Cardiac septum (tissue), 1 donor: ENCODE measurements at regions not wholly inside any gene's neighbourhood (a gene's known extent, or its start where the extent isn't known, plus 50 kb on each side); places are given as distances from the start of the nearest gene placed in this dataset.

Source experiments
- DNase-seq: peaks from one replicate; pipeline ENCODE4 v3.0.0-alpha.2; 2020; ENCODE audit warnings: low spot score
- intact Hi-C: fragments of 100-400 bp; cut with DNase I; formaldehyde crosslinking; loops from one replicate; pipeline ENCODE4 v1.14.0; 2022
- donor health status: DM: no; HTN: no; CAD: no.

DNA sequence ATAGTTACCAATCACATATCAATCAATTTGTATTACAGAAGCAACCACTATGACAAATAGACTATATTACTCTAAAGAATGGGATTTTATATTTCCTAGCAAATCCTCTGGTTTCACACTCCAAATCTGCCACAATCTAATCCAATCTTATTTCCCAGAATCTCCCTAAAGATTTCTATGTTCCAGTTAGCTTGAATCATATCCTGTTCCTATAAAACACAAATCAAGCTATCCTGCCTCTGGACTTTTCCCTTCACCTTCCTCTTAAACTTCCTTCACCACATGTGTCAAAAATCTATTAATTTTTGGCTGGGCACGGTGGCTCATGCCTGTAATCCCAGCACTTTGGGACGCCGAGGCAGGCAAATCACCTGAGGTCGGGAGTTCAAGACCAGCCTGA is 50.0 kb downstream of the PIK3C2A start:
- DNase-seq = no peak
- intact Hi-C loops = loop anchor here (2.0 kb wide), 1 partner anchor 51 kb away; no protein-coding TSS in a partner anchor

DNA sequence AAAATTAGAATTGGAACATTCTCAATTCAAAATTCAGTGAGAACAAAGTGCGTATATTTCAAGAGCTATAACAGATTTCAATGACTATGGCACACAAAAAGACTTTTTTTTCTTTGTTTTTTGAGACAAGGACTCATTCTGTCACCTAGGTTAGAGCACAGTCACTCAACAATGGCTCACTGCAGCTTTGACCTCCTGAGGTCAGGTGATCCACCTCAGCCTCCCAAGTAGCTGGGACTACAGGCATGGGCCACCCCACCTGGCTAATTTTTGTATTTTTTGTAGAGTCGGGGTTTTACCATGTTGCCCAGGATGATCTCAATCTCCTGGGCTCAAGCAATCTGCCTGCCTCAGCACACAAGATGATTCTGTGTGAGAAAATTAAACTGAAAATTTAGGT is 51.5 kb downstream of the PIK3C2A start:
- no peak for DNase-seq
- intact Hi-C loops = no loop called here

DNA sequence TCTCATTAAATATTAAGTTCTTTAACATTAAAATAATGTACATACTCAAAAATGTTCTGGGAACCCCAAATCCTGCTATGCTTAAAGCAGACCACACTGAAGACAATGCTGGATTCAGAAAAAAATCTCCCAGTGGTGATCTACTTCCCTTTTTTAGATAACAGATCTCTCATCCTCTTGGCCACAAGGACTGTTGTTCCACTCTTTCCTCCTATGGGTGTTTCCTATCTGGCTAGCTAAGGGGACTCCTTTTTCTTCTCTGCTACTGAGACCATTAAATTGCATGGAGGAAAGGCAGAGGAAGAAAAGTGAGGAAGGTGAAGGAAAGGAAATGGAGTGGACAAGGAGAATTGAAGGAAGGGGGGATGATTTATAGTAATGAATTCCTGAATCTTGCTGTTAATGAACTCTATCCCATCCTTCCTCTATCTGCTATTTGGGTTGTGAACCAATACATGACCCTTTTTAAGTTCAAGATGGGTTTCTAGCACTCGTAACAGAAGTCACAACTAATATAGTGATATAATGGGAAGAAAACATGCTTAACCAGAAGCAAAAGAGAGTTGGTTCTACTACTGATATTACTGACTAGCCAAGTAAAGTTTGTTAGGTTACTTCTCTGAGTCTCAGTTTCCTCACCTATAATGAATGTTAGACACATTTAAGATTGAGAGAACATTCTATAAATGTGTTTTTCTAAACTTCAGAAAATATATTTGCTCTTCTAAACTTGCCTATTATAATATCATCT is 53.2 kb downstream of the PIK3C2A start:
- no peak for DNase-seq
- intact Hi-C loops = no loop called here

DNA sequence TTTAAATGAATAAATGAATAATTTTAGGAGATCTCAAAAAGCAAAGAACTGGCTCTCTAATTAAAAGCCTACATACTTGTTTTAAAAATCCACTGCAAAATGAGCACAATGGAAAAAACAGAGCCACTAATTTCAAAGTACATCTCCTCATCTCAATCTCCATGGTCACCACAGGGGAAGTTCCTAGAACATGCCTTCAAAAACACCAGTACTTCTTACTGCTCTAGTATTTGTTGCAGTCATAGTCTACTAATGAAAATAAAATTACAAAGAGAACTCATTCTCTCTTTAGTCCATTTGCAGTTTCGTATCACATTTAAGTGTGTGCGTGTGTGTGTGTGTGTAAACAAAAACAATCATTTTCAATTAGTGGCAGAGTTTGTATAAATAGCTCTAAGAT is 54.0 kb downstream of the PIK3C2A start:
- intact Hi-C loops = no loop called here
- DNase-seq = no peak

DNA sequence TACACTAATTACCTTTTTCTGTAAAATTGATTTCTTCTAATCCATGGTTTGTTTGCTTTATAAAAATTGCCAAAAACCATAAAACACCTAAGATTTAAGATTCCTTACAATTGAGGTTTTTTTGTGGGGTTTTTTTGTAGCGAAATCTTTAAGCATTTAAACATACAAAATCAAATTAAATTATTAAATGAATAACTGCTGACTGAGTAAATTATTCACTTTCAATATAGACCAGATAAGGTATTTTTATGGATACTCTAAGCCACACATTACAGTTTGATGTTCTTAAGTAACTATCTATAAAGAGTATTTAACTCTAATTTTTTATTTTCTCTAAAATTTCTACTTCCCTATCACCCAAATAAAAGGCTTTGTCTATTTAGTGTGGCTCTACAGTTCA is 55.5 kb downstream of the PIK3C2A start:
- intact Hi-C loops = no loop called here
- DNase-seq = no peak

DNA sequence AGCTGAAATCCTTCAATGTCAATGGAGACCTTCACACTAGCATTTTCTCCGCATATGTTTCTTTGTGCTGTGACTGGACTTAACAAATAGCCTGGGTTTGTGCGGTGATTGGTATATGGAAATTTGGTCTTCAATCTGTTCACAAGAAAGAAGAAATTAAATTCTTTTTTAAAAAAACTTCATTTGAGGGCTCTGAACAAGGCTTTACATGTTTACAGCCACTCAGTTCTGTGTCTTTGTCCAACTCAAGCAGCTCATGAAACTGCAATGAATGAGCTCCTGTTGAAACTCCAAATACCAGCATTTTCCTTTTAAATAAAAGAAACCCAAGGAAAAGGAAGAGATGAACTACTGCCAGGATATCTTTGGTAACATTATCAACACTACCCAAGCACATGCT is 57.3 kb downstream of the PIK3C2A start:
- DNase-seq = no peak
- intact Hi-C loops = no loop called here

DNA sequence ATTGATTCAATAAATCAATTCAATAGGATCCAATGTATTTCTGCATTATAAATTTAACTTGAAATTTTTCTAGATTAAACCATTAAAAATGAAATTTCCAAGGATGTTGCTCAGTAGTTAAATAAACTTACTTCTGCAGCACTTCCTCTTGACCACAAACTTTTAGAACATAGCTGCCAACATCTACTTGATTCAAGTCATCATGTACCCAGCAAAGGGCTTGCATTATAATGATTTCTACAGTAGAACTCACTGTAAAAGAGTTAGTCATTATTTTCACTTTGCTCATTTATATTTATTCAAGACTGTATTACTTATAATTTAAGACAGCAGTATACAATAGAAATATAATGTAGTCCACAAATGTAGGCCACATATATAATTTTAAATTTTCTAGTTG is 59.2 kb downstream of the PIK3C2A start:
- DNase-seq = no peak
- intact Hi-C loops = no loop called here

DNA sequence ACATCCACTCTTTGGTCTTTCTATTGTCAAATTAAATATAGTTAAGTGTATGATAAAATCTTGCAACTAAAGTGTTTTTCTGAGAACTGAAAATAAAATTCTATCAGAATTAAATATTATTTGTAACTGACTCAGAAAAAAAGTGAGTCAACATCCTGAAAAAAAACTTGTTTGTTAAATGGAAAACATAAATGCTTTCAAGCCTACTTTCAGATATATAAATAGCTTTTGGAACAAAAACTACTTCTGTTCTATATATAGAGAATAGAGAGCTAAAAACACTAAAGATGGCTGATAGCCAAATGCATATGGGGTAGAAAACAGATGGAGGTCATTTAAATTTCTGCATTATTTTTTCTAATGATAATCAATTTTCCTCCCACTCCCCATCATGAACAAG is 61.8 kb downstream of the PIK3C2A start:
- no peak for DNase-seq
- intact Hi-C loops = no loop called here

DNA sequence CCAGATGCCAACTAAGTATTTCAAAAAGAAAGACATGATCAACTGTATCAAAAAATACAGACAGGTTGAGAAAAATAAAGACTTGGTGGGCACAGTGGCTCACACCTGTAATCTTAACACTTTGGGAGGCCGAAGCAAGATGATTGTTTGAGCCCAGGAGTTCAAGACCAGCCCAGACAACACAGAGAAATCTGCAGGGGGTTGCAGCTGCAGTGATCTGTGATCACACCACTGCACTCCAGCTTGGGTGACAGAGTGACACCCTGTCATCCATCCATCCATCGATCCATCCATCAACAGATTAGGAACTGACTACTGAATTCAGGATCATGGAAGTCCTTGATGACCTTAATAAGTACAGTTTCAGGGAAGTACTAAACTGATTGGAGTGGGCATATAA is 65.0 kb upstream of the RPS13 start:
- DNase-seq = no peak
- intact Hi-C loops = no loop called here

DNA sequence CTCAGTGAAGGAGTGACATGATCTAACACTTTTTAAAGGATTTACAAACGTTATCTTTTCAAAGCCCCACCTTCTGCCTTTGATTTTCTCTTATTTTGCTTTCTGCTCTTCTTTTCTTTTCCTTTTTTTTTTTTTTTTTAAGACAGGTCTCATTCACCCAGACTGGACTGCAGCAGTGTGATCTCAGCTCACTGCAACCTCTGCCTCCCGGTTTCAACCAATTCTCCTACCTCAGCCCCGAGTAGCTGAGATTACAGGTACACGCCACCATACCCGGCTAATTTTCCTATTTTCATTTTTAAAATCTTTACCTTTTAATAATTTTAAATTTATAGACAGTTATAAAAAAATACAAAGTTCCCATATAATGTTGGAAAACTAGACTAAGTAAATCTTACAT is 63.7 kb upstream of the RPS13 start:
- intact Hi-C loops = no loop called here

DNA sequence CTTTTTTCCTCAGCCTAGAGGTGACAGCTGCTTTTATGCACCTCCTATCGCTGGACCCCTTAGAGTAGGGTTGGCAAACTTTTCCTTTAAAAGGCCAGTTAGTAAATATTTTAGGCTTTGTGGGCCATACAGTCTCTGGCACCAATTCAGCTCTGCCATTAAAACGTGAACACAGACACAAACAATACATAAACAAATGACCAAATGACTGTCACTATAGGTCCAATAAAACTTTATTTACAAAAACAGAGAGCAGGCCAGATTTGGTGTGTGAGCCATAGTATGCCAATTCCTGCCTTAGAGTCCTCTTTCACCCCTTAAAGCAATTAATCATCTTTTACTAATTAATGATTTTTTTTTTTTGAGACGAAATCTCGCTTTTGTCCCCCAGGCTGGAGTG is 61.1 kb upstream of the RPS13 start:
- DNase-seq = no peak

More for the DNA sequence above, 63.7 kb upstream of the RPS13 start:
- no peak for DNase-seq

DNA sequence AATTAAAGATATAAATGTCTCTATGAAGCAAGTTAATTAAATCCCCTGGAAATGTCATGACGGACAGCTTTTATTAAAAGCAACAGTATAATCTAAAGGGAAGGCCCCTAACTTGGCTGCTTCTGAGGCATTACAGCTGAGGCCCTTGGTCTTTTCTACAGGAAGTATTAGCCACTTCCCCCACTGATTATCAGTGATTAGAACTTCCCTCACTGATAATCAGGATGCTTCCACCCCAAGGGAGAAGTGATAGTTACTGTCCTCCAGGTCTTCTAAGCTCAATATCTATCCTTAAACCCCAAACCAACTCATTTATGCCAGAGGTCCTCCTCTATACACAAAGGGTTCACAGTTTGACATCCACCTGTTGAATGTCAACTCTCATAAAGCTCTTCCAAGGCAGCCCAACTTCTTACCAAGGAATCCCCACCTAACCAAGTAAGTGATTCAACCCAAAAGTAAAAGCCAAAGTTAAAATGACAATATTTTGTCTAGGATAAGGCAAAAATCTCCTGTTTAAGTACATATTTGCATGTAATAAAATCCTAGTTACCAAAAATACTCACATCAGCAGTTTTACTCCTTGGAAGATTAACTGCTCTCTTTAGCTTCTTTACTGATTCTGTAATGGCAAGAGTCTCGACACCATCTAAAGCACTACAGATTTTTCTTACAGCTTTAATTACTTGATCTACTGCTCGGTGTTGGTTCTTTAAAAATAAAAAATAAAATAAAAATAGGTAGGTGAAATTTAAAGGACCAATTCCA is 58.6 kb upstream of the RPS13 start:
- intact Hi-C loops = no loop called here
- no peak for DNase-seq

More for the DNA sequence above, 61.1 kb upstream of the RPS13 start:
- intact Hi-C loops = no loop called here

DNA sequence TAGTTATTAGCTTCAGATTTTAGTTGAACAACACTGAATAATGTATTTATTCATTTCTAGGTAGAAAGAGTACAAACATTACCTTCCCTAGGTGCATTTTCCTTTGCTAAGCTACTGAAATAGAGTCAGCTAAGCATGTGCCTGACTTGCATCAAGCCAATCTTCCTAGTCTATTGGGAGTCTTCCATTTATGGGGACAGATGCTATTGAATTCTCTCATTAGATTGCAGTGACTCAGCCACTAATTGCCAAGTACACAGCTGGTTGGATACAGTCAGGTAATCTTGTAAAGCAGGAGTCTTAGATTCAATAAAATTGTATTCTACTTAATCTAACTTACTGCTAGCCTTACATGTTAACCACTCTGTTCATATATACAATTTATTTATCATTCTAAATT is 55.2 kb upstream of the RPS13 start:
- intact Hi-C loops = no loop called here

DNA sequence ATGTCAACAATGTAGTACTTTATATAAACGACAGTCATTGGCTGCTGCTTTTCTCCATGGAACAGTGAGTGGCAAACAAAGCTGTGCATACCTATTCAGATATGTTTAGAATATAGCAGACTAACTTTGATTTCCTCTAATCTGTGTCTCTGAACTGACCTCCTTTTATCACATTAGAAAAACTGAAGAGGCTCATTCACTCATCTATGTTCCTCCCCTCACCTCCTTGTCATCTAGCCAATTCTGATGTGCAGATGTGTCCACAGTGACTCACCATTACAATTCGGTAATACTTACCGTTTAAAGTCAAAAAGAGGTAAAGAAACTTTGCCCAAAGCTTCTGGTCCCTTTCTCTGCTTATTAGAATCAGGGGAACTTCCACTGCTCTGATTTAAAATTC is 51.5 kb upstream of the RPS13 start:
- intact Hi-C loops = no loop called here
- no peak for DNase-seq

More for the DNA sequence above, 55.2 kb upstream of the RPS13 start:
- no peak for DNase-seq
